ENCODE measurements at regions not wholly inside any gene's neighbourhood (a gene's known extent, or its start where the extent isn't known, plus 50 kb on each side); places are given as distances from the start of the nearest gene placed in this dataset.
"Not testable (repeated sequence)": the region's sequence is repeated elsewhere in the genome, so short reads cannot be mapped to it uniquely, and the experiment has no call there.

DNA sequence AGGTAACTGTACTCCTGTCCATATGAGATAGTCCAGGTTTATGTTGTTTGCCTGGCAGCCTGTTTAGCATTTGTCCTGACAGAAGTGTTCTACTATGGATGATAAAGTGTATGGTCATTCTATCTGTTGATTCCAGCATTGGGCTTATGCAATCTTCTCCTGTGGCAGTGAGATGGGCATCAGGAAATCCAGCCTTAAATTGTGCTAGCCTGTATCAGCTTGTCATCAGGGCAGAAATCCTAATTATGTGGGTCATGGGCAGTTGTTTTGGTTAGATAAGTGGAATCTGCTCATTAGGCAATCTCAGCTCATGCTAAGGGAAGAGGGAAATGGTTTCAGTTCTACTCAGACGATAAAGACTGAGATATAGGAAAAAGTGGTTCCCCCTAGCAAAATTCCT is 247.4 kb upstream of the CHD1 start:
- H3K4me3 ChIP-seq (ENCODE audit: low read depth, low read length) = no peak overlapping the region
- no peak for DNase-seq (ENCODE audit: low read depth, low spot score)
- TF ChIP-seq, protein P1, sequence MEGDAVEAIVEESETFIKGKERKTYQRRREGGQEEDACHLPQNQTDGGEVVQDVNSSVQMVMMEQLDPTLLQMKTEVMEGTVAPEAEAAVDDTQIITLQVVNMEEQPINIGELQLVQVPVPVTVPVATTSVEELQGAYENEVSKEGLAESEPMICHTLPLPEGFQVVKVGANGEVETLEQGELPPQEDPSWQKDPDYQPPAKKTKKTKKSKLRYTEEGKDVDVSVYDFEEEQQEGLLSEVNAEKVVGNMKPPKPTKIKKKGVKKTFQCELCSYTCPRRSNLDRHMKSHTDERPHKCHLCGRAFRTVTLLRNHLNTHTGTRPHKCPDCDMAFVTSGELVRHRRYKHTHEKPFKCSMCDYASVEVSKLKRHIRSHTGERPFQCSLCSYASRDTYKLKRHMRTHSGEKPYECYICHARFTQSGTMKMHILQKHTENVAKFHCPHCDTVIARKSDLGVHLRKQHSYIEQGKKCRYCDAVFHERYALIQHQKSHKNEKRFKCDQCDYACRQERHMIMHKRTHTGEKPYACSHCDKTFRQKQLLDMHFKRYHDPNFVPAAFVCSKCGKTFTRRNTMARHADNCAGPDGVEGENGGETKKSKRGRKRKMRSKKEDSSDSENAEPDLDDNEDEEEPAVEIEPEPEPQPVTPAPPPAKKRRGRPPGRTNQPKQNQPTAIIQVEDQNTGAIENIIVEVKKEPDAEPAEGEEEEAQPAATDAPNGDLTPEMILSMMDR (IDR thresholded peaks at IDR 0.05; ENCODE audit: insufficient read depth, low read length, missing control alignments) = no peak
- ChIA-PET POLR2A (no interaction called here), CTCF (no interaction called here)

- CTCF ChIA-PET = interaction anchor here (1.2 kb wide), 1 partner anchor 13 kb away, joined by 4 read pairs; no protein-coding TSS in a partner anchor
These were observed 240.5 kb upstream of the CHD1 start for GRCh38 chr5:99169309-99169708.

GRCh38 chr5:99161538-99161937 is 232.7 kb upstream of the CHD1 start:
- H3K4me3 ChIP-seq (ENCODE audit: low read depth, low read length); CTCF ChIA-PET; POLR2A ChIA-PET; DNase-seq (ENCODE audit: low read depth, low spot score): not testable (repeated sequence)

More at GRCh38 chr5:99169309-99169708, 240.5 kb upstream of the CHD1 start:
- no peak overlapping the region for H3K4me3 ChIP-seq (ENCODE audit: low read depth, low read length)
- POLR2A ChIA-PET = no interaction called here
- TF ChIP-seq, protein P1 (IDR thresholded peaks at IDR 0.05; ENCODE audit: insufficient read depth, low read length, missing control alignments) = no peak
- no peak for DNase-seq (ENCODE audit: low read depth, low spot score)

DNA sequence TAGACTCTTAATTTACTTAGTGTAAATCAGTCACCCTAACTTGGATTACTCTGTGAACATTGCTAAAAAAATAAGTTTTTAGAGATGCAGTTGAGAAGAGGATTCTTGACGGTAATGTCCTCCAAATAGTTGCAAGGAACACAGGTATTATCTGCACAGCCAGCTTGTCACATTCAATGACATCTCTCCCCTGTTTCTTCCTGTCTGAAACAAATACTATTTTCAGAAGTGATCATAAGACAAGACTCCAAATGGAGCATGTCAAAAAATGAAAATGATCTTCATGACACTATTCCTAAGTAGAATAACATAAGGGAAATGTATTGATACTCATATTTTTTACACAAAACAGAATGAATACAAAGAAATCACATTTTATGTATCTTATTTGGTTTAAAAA is 227.9 kb upstream of the CHD1 start:
- CTCF ChIA-PET = interaction anchor here (1.0 to 1.7 kb wide), 2 partner anchors 12 to 52 kb away, joined by 4 read pairs; no protein-coding TSS in a partner anchor
- TF ChIP-seq, protein P1 (IDR thresholded peaks at IDR 0.05; ENCODE audit: insufficient read depth, low read length, missing control alignments) = no peak

DNA sequence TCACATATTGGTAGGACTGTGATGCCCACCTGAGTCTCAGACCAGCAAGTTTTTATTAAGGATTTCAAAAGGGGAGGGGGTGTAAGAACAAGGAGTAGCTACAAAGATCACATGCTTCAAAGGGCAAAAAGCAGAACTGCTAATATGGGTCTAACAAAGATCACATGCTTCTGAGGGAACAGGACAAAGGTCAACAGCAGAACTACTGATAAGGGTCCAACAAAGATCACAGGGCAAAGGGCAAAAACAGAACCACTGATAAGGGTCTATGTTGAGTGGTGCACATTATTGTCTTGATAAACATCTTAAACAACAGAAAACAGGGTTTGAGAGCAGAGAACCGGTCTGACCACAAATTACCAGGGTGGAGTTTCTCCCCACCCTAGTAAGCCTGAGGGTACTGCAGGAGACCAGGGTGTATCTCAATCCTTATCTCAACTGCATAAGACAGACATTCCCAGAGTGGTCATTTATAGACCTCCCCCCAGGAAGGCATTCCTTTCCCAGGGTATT is 214.5 kb upstream of the CHD1 start:
- CTCF ChIA-PET; H3K4me3 ChIP-seq (ENCODE audit: low read depth, low read length); POLR2A ChIA-PET; DNase-seq (ENCODE audit: low read depth, low spot score): not testable (repeated sequence)

More for the DNA sequence above, 227.9 kb upstream of the CHD1 start:
- H3K4me3 ChIP-seq (ENCODE audit: low read depth, low read length) = no peak overlapping the region
- DNase-seq (ENCODE audit: low read depth, low spot score) = no peak
- POLR2A ChIA-PET = no interaction called here

DNA sequence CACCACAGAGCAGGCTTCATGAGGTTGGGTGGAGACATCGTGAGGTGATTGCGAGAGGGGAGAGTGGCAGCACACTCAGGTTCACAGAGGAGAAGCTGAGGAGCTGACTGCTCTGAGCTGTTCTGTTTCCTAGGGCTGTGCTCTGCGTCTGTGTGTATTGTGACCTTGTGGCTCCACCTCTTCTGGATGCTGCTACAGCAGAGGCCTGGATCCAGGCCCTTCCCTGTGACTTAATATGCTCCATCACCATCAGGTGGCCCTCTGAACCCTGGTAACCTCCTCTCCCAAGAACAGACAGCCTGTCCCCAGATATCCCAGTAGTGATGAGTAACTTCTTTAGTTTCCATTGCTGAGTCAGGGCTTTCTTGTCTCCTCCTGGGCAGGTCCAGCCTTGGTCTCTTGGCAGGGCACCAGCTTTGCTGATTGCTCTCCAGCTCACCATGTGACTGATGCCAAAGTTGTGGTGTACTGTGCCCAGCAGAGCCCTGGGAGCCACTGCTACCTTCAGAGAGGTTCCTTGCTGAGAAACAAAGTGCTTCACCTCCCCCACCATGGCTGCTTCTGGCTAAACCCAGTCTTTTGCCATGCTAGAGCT is 212.8 kb upstream of the CHD1 start:
- no peak for DNase-seq (ENCODE audit: low read depth, low spot score)
- ChIA-PET POLR2A (no interaction called here), CTCF (no interaction called here)
- H3K4me3 ChIP-seq (ENCODE audit: low read depth, low read length) = no peak overlapping the region
- TF ChIP-seq, protein P1 (IDR thresholded peaks at IDR 0.05; ENCODE audit: insufficient read depth, low read length, missing control alignments) = no peak

- TF ChIP-seq, protein P1 (IDR thresholded peaks at IDR 0.05; ENCODE audit: insufficient read depth, low read length, missing control alignments) = no peak
- no peak overlapping the region for H3K4me3 ChIP-seq (ENCODE audit: low read depth, low read length)
- ChIA-PET CTCF (no interaction called here), POLR2A (no interaction called here)
- DNase-seq (ENCODE audit: low read depth, low spot score) = no peak
These were observed 210.1 kb upstream of the CHD1 start for GRCh38 chr5:99138911-99139310.

Data from AG04449 (cell line).